Medulla oblongata (tissue), 1 donor: ENCODE measurements at regions not wholly inside any gene's neighbourhood (a gene's known extent, or its start where the extent isn't known, plus 50 kb on each side); places are given as distances from the start of the nearest gene placed in this dataset.

Source experiments
- DNase-seq: peaks from one replicate; pipeline ENCODE4 v3.0.0-alpha.2; 2015; ENCODE audit errors: extremely low spot score

- DNase-seq = peak; percentile 74
Observed at GRCh38 chr6:164563924-164564323, 745.5 kb downstream of the C6orf118 start.

GRCh38 chr6:164561656-164562055 lies 747.7 kb downstream of the C6orf118 start:
- no peak for DNase-seq

- peak; percentile 51 for DNase-seq
Observed at GRCh38 chr6:164554700-164555476, 754.5 kb downstream of the C6orf118 start.

GRCh38 chr6:164554226-164554625 lies 755.2 kb downstream of the C6orf118 start:
- DNase-seq = no peak

GRCh38 chr6:164551706-164552105 lies 757.7 kb downstream of the C6orf118 start:
- DNase-seq = no peak

- DNase-seq = no peak
Observed at GRCh38 chr6:164547076-164547475, 762.3 kb downstream of the C6orf118 start.

- no peak for DNase-seq
Observed at GRCh38 chr6:164546263-164546662, 763.1 kb downstream of the C6orf118 start.

- no peak for DNase-seq
Observed at GRCh38 chr6:164534070-164534766, 775.2 kb downstream of the C6orf118 start.

GRCh38 chr6:164533045-164533362 lies 776.4 kb downstream of the C6orf118 start:
- DNase-seq = no peak

- no peak for DNase-seq
Observed at GRCh38 chr6:164532198-164533044, 777.0 kb downstream of the C6orf118 start.

GRCh38 chr6:164531736-164532135 lies 777.7 kb downstream of the C6orf118 start:
- DNase-seq = no peak

- DNase-seq = no peak
Observed at GRCh38 chr6:164528539-164528938, 780.9 kb downstream of the C6orf118 start.

GRCh38 chr6:164523087-164523654 lies 786.2 kb downstream of the C6orf118 start:
- DNase-seq = no peak

GRCh38 chr6:164520916-164521315 lies 788.5 kb downstream of the C6orf118 start:
- DNase-seq = no peak

GRCh38 chr6:164507206-164507940 lies 802.0 kb downstream of the C6orf118 start:
- DNase-seq = no peak

GRCh38 chr6:164505425-164505824 lies 804.0 kb downstream of the C6orf118 start:
- DNase-seq = no peak

GRCh38 chr6:164502833-164503232 lies 806.6 kb downstream of the C6orf118 start:
- no peak for DNase-seq

GRCh38 chr6:164495882-164496495 lies 813.4 kb downstream of the C6orf118 start:
- no peak for DNase-seq

- no peak for DNase-seq
Observed at GRCh38 chr6:164478426-164478825, 831.0 kb downstream of the C6orf118 start.

GRCh38 chr6:164477790-164478189 lies 831.6 kb downstream of the C6orf118 start:
- no peak for DNase-seq

GRCh38 chr6:164477101-164477500 lies 832.3 kb downstream of the C6orf118 start:
- DNase-seq = no peak
